ENCODE measurements at regions not wholly inside any gene's neighbourhood (a gene's known extent, or its start where the extent isn't known, plus 50 kb on each side); places are given as distances from the start of the nearest gene placed in this dataset.
A peak's percentile ranks its signal among the peaks of the same experiment; 100 is the strongest.

GRCh38 chr2:19654310-19655090 is 247.3 kb downstream of the TTC32 start:
- ChIA-PET CTCF (ENCODE audit: low intra/inter-chr PET ratio, low total read pairs) (no interaction called here), POLR2A (no interaction called here)
- DNase-seq (ENCODE audit: low spot score) = no peak
- Histone ChIP-seq H3K27ac (ENCODE audit: extremely low read length, insufficient read depth, low read length) (no peak overlapping the region), H3K36me3 (replicated peaks in 1 of 2; ENCODE audit: control insufficient read depth in 1 of 2, insufficient read depth in 2 of 2, low read length in 2 of 2) (no peaks in the 10 kb centered on the region), H3K4me1 (ENCODE audit: insufficient read depth, low read length) (no peaks in the 10 kb centered on the region), H4K20me1 (ENCODE audit: insufficient read depth, low read length) (no peaks in the 10 kb centered on the region), H3K4me3 (replicated peaks in 1 of 3; ENCODE audit: insufficient read depth in 1 of 3, low read depth in 2 of 3, low read length in 3 of 3) (no peak overlapping the region), H3K27me3 (ENCODE audit: control insufficient read depth in 1 of 2, insufficient read depth in 2 of 2, low read length in 2 of 2) (peaks cover 0 to 3% of the 10 kb centered on the region in 2 experiments; a peak in 1 of 5 replicates), H3K9ac (ENCODE audit: insufficient read depth, low read depth, low read length) (no peak overlapping the region), H3K4me2 (ENCODE audit: low read depth, low read length) (no peak overlapping the region), H3K79me2 (ENCODE audit: insufficient read depth, low read length) (no peaks in the 10 kb centered on the region), H3K9me3 (ENCODE audit: low read length) (no peaks in the 10 kb centered on the region), H2AFZ (ENCODE audit: low read length) (no peak overlapping the region)
- no peak for FAIRE-seq
- intact Hi-C loops (cut with micrococcal nuclease; ENCODE audit: unreplicated experiment) (no loop called here), in situ Hi-C loops (cut with HindIII; ENCODE audit: extremely low pct_ligation_motif_present, low pct_unique_long_range_greater_than_20kb) (no loop called here)
- 35% methylated on average over 9 of the region's 9 CpGs for WGBS (ENCODE audit: low lambda C conversion rate)
- BruUV-seq (replicated peaks) = no TSS peak
- TF ChIP-seq ZNF18 (CRISPR knock-in tag; IDR thresholded peaks at IDR 0.05; ENCODE audit: insufficient replicate concordance) (no peak), ZNF691 (CRISPR knock-in tag; IDR thresholded peaks at IDR 0.05; ENCODE audit: borderline replicate concordance, low read depth) (no peak), TBX3 (IDR thresholded peaks at IDR 0.05; ENCODE audit: borderline replicate concordance) (no peak), RAD51 (IDR thresholded peaks at IDR 0.05; ENCODE audit: borderline replicate concordance) (no peak)
- ATAC-seq = no peak

GRCh38 chr2:19653509-19653908 is 248.3 kb downstream of the TTC32 start:
- H3K4me3 ChIP-seq (replicated peaks in 1 of 3; ENCODE audit: insufficient read depth in 1 of 3, low read depth in 2 of 3, low read length in 3 of 3) = no peak overlapping the region
- H4K20me1 ChIP-seq (ENCODE audit: insufficient read depth, low read length) = no peaks in the 10 kb centered on the region
- no peak overlapping the region for H3K9ac ChIP-seq (ENCODE audit: insufficient read depth, low read depth, low read length)
- no peaks in the 10 kb centered on the region for H3K4me1 ChIP-seq (ENCODE audit: insufficient read depth, low read length)
- no peaks in the 10 kb centered on the region for H3K36me3 ChIP-seq (replicated peaks in 1 of 2; ENCODE audit: control insufficient read depth in 1 of 2, insufficient read depth in 2 of 2, low read length in 2 of 2)
- no peak for ATAC-seq
- H2AFZ ChIP-seq (ENCODE audit: low read length) = no peak overlapping the region
- intact Hi-C loops (cut with micrococcal nuclease; ENCODE audit: unreplicated experiment) (no loop called here), in situ Hi-C loops (cut with HindIII; ENCODE audit: extremely low pct_ligation_motif_present, low pct_unique_long_range_greater_than_20kb) (no loop called here)
- H3K27ac ChIP-seq (ENCODE audit: extremely low read length, insufficient read depth, low read length) = no peak overlapping the region
- H3K9me3 ChIP-seq (ENCODE audit: low read length) = no peaks in the 10 kb centered on the region
- H3K79me2 ChIP-seq (ENCODE audit: insufficient read depth, low read length) = no peaks in the 10 kb centered on the region
- CTCF ChIA-PET (ENCODE audit: low intra/inter-chr PET ratio, low total read pairs) = no interaction called here
- no peak for DNase-seq (ENCODE audit: low spot score)
- FAIRE-seq = no peak
- peaks cover 0 to 3% of the 10 kb centered on the region in 2 experiments; a peak in 1 of 5 replicates for H3K27me3 ChIP-seq (ENCODE audit: control insufficient read depth in 1 of 2, insufficient read depth in 2 of 2, low read length in 2 of 2)
- POLR2A ChIA-PET = no interaction called here
- no peak overlapping the region for H3K4me2 ChIP-seq (ENCODE audit: low read depth, low read length)
- BruUV-seq (replicated peaks) = no TSS peak
- no peak for TF ChIP-seq ZFP82 (CRISPR knock-in tag; IDR thresholded peaks at IDR 0.05; ENCODE audit: borderline replicate concordance)
- TF ChIP-seq CREB1 (IDR thresholded peaks at IDR 0.05) = peak; percentile 77
- TF ChIP-seq CREB1 (CRISPR knock-in tag; IDR thresholded peaks at IDR 0.05) = no peak
- WGBS (ENCODE audit: low lambda C conversion rate) = 63% methylated on average over 10 of the region's 10 CpGs

All from HepG2 (cell line).